ENCODE measurements at regions not wholly inside any gene's neighbourhood (a gene's known extent, or its start where the extent isn't known, plus 50 kb on each side); places are given as distances from the start of the nearest gene placed in this dataset.
A peak's percentile ranks its signal among the peaks of the same experiment; 100 is the strongest.

GRCh38 chr1:38134294-38134755 is 87.7 kb upstream of the POU3F1 start:
- TF ChIP-seq, protein P1, sequence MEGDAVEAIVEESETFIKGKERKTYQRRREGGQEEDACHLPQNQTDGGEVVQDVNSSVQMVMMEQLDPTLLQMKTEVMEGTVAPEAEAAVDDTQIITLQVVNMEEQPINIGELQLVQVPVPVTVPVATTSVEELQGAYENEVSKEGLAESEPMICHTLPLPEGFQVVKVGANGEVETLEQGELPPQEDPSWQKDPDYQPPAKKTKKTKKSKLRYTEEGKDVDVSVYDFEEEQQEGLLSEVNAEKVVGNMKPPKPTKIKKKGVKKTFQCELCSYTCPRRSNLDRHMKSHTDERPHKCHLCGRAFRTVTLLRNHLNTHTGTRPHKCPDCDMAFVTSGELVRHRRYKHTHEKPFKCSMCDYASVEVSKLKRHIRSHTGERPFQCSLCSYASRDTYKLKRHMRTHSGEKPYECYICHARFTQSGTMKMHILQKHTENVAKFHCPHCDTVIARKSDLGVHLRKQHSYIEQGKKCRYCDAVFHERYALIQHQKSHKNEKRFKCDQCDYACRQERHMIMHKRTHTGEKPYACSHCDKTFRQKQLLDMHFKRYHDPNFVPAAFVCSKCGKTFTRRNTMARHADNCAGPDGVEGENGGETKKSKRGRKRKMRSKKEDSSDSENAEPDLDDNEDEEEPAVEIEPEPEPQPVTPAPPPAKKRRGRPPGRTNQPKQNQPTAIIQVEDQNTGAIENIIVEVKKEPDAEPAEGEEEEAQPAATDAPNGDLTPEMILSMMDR (IDR thresholded peaks at IDR 0.05) = no peak
- TF ChIP-seq POLR2A (IDR thresholded peaks at IDR 0.05; ENCODE audit: low read depth) = no peak
- TF ChIP-seq POLR2AphosphoS5 (IDR thresholded peaks at IDR 0.05) = no peak
- no peak for TF ChIP-seq EP300 (IDR thresholded peaks at IDR 0.05)
- Histone ChIP-seq H3K36me3 (no peaks in the 10 kb centered on the region), H3K4me3 (no peak overlapping the region), H3K4me1 (peaks cover 6 to 29% (median 17%) of the 10 kb centered on the region in 4 donors), H3K9me3 (no peaks in the 10 kb centered on the region), H3K27me3 (peaks cover 0 to 88% (median 17%) of the 10 kb centered on the region in 4 donors), H3K27ac (replicated peaks in 1 of 4) (no peak overlapping the region)
- DNase-seq (ENCODE audit: extremely low spot score) = no peak
- 25% methylated on average over 18 of the region's 22 CpGs for WGBS
- intact Hi-C loops (cut with DNase I) = no loop called here

GRCh38 chr1:38133756-38134155 is 87.2 kb upstream of the POU3F1 start:
- no peak for DNase-seq (ENCODE audit: extremely low spot score)
- H3K36me3 ChIP-seq = no peaks in the 10 kb centered on the region
- H3K9me3 ChIP-seq = no peaks in the 10 kb centered on the region
- H3K27ac ChIP-seq (replicated peaks in 1 of 4) = no peak overlapping the region
- H3K4me1 ChIP-seq = peaks cover 2 to 24% (median 12%) of the 10 kb centered on the region in 4 donors
- TF ChIP-seq EP300 (IDR thresholded peaks at IDR 0.05) = no peak
- TF ChIP-seq, protein P1 (IDR thresholded peaks at IDR 0.05) = no peak
- TF ChIP-seq POLR2AphosphoS5 (IDR thresholded peaks at IDR 0.05) = no peak
- no peak for TF ChIP-seq POLR2A (IDR thresholded peaks at IDR 0.05; ENCODE audit: low read depth)
- H3K4me3 ChIP-seq = peak overlapping the region in 1 of 4 donors; percentile 7
- WGBS = 45% methylated on average over 20 of the region's 27 CpGs
- H3K27me3 ChIP-seq = peaks cover 0 to 91% (median 17%) of the 10 kb centered on the region in 4 donors
- intact Hi-C loops (cut with DNase I) = no loop called here

- Histone ChIP-seq H3K4me1 (peaks cover 0 to 19% (median 8%) of the 10 kb centered on the region in 4 donors), H3K4me3 (no peak overlapping the region), H3K27me3 (peaks cover 0 to 91% (median 17%) of the 10 kb centered on the region in 4 donors), H3K27ac (replicated peaks in 1 of 4) (no peak overlapping the region), H3K36me3 (no peaks in the 10 kb centered on the region), H3K9me3 (no peaks in the 10 kb centered on the region)
- WGBS = 70% methylated on average over 5 of the region's 7 CpGs
- intact Hi-C loops (cut with DNase I) = no loop called here
- TF ChIP-seq POLR2AphosphoS5 (IDR thresholded peaks at IDR 0.05) (no peak), EP300 (IDR thresholded peaks at IDR 0.05) (no peak), POLR2A (IDR thresholded peaks at IDR 0.05; ENCODE audit: low read depth) (no peak)
- TF ChIP-seq, protein P1 (IDR thresholded peaks at IDR 0.05) = no peak
- DNase-seq (ENCODE audit: extremely low spot score) = no peak
These were observed 86.7 kb upstream of the POU3F1 start for GRCh38 chr1:38133304-38133703.

- Histone ChIP-seq H3K9me3 (no peaks in the 10 kb centered on the region), H3K4me1 (peaks cover 0 to 14% (median 7%) of the 10 kb centered on the region in 4 donors), H3K27ac (replicated peaks in 1 of 4) (no peak overlapping the region), H3K27me3 (peaks cover 0 to 85% (median 17%) of the 10 kb centered on the region in 4 donors), H3K36me3 (no peaks in the 10 kb centered on the region), H3K4me3 (no peak overlapping the region)
- intact Hi-C loops (cut with DNase I) = no loop called here
- 91% methylated on average over 6 of the region's 6 CpGs for WGBS
- TF ChIP-seq POLR2AphosphoS5 (IDR thresholded peaks at IDR 0.05) (no peak), POLR2A (IDR thresholded peaks at IDR 0.05; ENCODE audit: low read depth) (no peak), EP300 (IDR thresholded peaks at IDR 0.05) (no peak)
- TF ChIP-seq, protein P1 (IDR thresholded peaks at IDR 0.05) = no peak
- DNase-seq (ENCODE audit: extremely low spot score) = no peak
These were observed 86.1 kb upstream of the POU3F1 start for GRCh38 chr1:38132681-38133080.
